Ovary (tissue), 7 donors: ENCODE measurements at regions not wholly inside any gene's neighbourhood (a gene's known extent, or its start where the extent isn't known, plus 50 kb on each side); places are given as distances from the start of the nearest gene placed in this dataset.

Experiments used
- DNase-seq, 5 donors: peaks; one replicate each; pipeline ENCODE4 v3.0.0-alpha.2; 2019 to 2020
- H3K27ac ChIP-seq, 2 donors: fragments of 200-600 bp; one replicate each; pipeline versions ENCODE4 v1.5.1 to v1.8.0; 2019 to 2022
- H3K27me3 ChIP-seq: fragments of 200-600 bp; one replicate; pipeline ENCODE4 v1.8.0; 2022
- H3K36me3 ChIP-seq: fragments of 200-600 bp; sonication (generic); one replicate; pipeline ENCODE4 v1.5.1; 2019
- H3K4me1 ChIP-seq: one replicate; pipeline ENCODE4 v1.8.1; 2013; ENCODE audit warnings: mild to moderate bottlenecking, moderate library complexity; ENCODE audit not compliant: insufficient read depth
- H3K4me3 ChIP-seq: fragments of 200-600 bp; sonication (generic); one replicate; pipeline ENCODE4 v1.5.1; 2017
- H3K9me3 ChIP-seq, 2 donors: fragments of 200-600 bp in 1 of 2; sonication (generic) in 1 of 2; one replicate each; pipeline versions ENCODE4 v1.5.1 to v1.8.1; 2013 to 2019; ENCODE audit warnings: mild to moderate bottlenecking in 1 of 2, moderate library complexity in 1 of 2
- EP300 ChIP-seq: sonication (generic); formaldehyde crosslinking; IDR thresholded peaks from one replicate; pipeline ENCODE4 v1.6.1; 2017; ENCODE audit warnings: antibody characterized with exemption
- POLR2A ChIP-seq: fragments of 450-650 bp; IDR thresholded peaks from one replicate; pipeline ENCODE4 v1.6.1; 2017; ENCODE audit warnings: antibody characterized with exemption, mild to moderate bottlenecking, moderate library complexity
- WGBS, 3 donors: extraction: QIAGEN DNeasy Blood & Tissue Kit in 1 of 3; methylation state at CpG; one replicate each; pipeline versions ENCODE4 v1.1.5 to v1.1.7; 2013 to 2017; 5-methylcytosine and 5-hydroxymethylcytosine counted together
- intact Hi-C, 4 donors: fragments of 100-400 bp; cut with DNase I; formaldehyde crosslinking; loops; one replicate each; pipeline versions ENCODE4 v1.11.0 to v1.15.1; 2022 to 2023
- TF ChIP-seq, protein P1 (sequence below), 3 donors: fragments of 450-650 bp in 2 of 3; fragments of 200-600 bp in 1 of 3; IDR thresholded peaks; one replicate each; pipeline versions ENCODE4 v1.5.1 to v1.8.0; 2016 to 2022; ENCODE audit warnings: antibody characterized with exemption in 3 of 3, mild to moderate bottlenecking in 1 of 3
- donor health status: DM: no; HTN: no; CAD: no; lungs with moderate emphysema.
- donor health status: DM: no; HTN: no; CAD: no.
- donor health status: Bipolar disorder and iron deficiency.
- donor health status: DM: no; HTN: no; CAD: no.
- donor health status: DM: yes; HTN: yes; CAD: no.

DNA sequence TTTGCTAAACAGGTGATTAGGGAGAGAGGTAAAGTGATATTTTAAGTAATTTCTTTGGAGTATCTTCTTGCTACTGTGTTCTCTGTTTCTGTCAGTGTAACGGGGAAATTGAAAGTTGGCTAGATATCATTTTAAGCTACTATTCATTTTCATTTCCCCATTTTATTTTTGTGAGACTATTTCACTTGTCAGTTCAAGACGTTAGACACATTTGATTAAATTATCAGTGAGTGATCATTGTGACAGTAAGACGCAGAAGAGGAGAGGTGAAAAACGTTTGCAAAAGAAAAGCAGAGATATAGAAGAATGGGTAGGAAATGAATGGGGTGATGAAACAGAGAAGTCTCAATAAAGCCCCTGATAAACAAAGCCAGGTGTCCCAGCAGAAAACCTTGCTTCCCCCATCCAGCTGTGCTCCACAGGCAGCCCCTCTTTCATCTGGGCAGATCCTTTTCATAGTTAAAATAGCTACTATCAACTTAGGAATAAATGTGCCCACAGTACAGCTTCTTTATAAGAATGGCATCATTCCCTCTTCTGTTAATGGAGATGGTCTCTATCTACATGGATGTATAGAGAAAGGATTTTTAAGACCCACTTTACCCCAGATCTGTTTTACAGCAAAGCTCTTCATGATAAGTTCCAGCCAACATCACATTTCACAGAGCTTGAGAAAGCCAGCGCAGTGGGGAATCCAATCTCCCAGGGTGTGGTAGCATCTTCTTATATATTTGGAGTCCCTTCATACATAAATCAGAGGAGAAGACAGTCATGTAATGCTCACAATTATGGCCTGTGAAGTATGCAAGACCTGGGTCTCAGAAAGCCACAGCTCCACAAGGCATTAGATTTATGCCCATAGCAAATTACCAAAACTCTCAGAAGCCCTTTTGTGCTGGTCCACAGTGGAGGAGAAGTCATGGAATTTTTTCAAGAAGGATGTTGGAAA, 138.1 kb upstream of the ITGB1 start:
- DNase-seq: no peak
- Histone ChIP-seq H3K36me3 (no peaks in the 10 kb centered on the region), H3K4me1 (no peaks in the 10 kb centered on the region), H3K27me3 (no peaks in the 10 kb centered on the region), H3K9me3 (no peaks in the 10 kb centered on the region), H3K4me3 (no peak overlapping the region), H3K27ac (no peak overlapping the region)
- TF ChIP-seq, protein P1, sequence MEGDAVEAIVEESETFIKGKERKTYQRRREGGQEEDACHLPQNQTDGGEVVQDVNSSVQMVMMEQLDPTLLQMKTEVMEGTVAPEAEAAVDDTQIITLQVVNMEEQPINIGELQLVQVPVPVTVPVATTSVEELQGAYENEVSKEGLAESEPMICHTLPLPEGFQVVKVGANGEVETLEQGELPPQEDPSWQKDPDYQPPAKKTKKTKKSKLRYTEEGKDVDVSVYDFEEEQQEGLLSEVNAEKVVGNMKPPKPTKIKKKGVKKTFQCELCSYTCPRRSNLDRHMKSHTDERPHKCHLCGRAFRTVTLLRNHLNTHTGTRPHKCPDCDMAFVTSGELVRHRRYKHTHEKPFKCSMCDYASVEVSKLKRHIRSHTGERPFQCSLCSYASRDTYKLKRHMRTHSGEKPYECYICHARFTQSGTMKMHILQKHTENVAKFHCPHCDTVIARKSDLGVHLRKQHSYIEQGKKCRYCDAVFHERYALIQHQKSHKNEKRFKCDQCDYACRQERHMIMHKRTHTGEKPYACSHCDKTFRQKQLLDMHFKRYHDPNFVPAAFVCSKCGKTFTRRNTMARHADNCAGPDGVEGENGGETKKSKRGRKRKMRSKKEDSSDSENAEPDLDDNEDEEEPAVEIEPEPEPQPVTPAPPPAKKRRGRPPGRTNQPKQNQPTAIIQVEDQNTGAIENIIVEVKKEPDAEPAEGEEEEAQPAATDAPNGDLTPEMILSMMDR (IDR thresholded peaks at IDR 0.05): no peak
- TF ChIP-seq POLR2A (no peak), EP300 (no peak)
- WGBS, 3 donors: 72 to 79% (median 75%) methylated on average over 5 of the region's 5 CpGs
- intact Hi-C loops: no loop called here

DNA sequence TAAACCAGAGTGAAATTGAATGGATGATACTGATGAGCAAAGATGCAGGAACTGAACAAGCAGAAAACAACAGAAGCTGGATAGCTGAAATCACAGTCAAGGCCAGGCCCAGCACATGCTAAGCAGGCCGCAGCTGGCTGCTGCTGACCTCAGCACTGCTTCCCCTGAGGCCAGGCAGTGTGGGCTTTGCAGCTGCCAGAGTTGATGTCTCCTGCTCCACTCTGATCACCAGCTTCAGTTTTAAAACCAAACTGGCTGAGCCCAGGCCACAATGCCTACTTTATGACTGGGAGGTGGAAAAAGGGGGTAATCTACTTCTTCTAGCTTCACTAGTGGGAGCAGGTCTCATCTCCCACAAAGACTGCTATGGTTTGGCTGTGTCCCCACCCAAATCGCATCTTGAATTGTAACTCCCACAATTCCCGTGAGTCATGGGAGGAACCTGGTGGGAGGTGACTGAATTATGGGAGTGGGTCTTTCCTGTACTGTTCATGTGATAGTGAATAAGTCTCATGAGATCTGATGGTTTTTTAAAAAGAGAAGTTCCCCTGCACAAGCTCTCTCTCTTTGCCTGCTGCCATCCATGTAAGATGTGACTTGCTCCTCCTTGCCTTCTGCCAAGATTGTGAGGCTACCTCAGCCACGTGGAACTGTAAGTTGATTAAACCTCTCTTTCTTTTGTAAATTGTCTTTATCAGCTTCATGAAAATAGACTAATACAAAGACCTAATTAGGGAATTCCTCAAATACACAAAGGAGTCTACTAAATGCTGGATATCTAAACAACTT, 136.4 kb upstream of the ITGB1 start:
- TF ChIP-seq, protein P1 (IDR thresholded peaks at IDR 0.05): no peak
- no peak for TF ChIP-seq EP300
- TF ChIP-seq POLR2A: no peak
- no peak overlapping the region for H3K27ac ChIP-seq
- H3K4me1 ChIP-seq: no peaks in the 10 kb centered on the region
- no peaks in the 10 kb centered on the region for H3K9me3 ChIP-seq
- no peaks in the 10 kb centered on the region for H3K27me3 ChIP-seq
- DNase-seq: peak in 1 of 5 donors; percentile 36
- 65 to 68% (median 67%) methylated on average over 4 of the region's 4 CpGs for WGBS, 3 donors
- no peak overlapping the region for H3K4me3 ChIP-seq
- no peaks in the 10 kb centered on the region for H3K36me3 ChIP-seq
- intact Hi-C loops: no loop called here

DNA sequence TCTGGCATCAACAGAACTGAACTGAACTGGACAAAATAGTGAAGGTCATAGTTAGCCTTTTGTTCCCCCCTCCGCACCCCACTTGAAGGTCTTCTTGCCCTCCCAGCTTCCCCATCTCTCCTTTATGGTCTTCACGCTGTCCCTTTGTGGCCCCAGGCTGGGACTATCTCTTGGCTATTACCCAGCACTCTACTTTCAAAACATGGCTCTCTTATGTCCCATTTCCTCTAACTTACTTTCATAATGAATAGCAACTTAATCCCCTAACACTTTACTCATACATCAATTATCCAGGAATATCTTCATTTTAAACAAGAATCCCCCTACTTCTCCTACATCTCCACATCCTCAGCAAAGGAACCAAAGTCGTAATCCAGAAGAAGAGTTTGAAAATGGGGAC, 135.3 kb upstream of the ITGB1 start:
- intact Hi-C loops: no loop called here
- TF ChIP-seq POLR2A (no peak), EP300 (no peak)
- TF ChIP-seq, protein P1 (IDR thresholded peaks at IDR 0.05): no peak
- Histone ChIP-seq H3K9me3 (no peaks in the 10 kb centered on the region), H3K27ac (no peak overlapping the region), H3K27me3 (no peaks in the 10 kb centered on the region), H3K4me1 (no peaks in the 10 kb centered on the region), H3K36me3 (no peaks in the 10 kb centered on the region), H3K4me3 (no peak overlapping the region)
- DNase-seq: no peak
- WGBS, 3 donors: 90 to 95% (median 94%) methylated on average over 3 of the region's 3 CpGs

DNA sequence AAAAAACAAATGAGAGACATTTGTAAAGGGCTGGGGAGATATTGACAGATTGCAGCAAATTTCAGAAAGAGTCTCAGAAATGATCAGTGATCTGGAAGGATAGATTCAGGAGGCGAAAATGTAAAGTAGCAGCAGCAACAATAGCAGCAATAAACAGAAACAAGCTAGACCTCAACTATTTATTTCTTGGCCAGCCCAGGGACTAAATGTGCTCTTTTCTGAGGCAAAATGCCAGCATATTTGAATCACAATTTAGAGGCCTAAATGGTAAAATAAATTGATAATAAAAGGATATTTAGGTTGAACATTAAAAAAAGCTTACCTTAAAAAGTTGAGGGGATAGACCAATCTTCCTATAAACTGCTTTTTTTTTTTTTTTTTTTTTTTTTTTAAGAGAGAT, 134.6 kb upstream of the ITGB1 start:
- Histone ChIP-seq H3K4me1 (no peaks in the 10 kb centered on the region), H3K4me3 (no peak overlapping the region), H3K9me3 (no peaks in the 10 kb centered on the region), H3K36me3 (no peaks in the 10 kb centered on the region), H3K27me3 (no peaks in the 10 kb centered on the region), H3K27ac (no peak overlapping the region)
- 52 to 78% (median 68%) methylated on average over 1 of the region's 1 CpG for WGBS, 3 donors
- TF ChIP-seq POLR2A (no peak), EP300 (no peak)
- TF ChIP-seq, protein P1 (IDR thresholded peaks at IDR 0.05): no peak
- intact Hi-C loops: no loop called here
- DNase-seq: no peak
